ENCODE measurements at regions not wholly inside any gene's neighbourhood (a gene's known extent, or its start where the extent isn't known, plus 50 kb on each side); places are given as distances from the start of the nearest gene placed in this dataset.

GRCh38 chr2:145543856-145544255 is 1023.9 kb upstream of the ZEB2 start:
- Histone ChIP-seq H3K27me3 (ENCODE audit: control insufficient read depth, insufficient read depth, low read length) (no peaks in the 10 kb centered on the region), H3K36me3 (ENCODE audit: control insufficient read depth, insufficient read depth, low read length) (no peaks in the 10 kb centered on the region), H3K4me3 (ENCODE audit: low read depth in 2 of 2, low read length in 2 of 2) (no peak overlapping the region), H3K27ac (ENCODE audit: low read length) (no peak overlapping the region), H3K9me3 (ENCODE audit: control insufficient read depth, insufficient read depth, low read depth, low read length) (no peaks in the 10 kb centered on the region), H3K4me1 (ENCODE audit: control insufficient read depth, insufficient read depth, low read length) (no peaks in the 10 kb centered on the region)
- no peak for ATAC-seq
- ChIA-PET POLR2A (no interaction called here), CTCF (no interaction called here)
- intact Hi-C loops (cut with micrococcal nuclease; ENCODE audit: unreplicated experiment), result no loop called here
- in situ Hi-C loops (cut with HindIII; ENCODE audit: low pct_unique_long_range_greater_than_20kb, low sequenced_read_pairs), result no loop called here
- BruUV-seq (replicated peaks), result no TSS peak
- TF ChIP-seq CTCF (IDR thresholded peaks at IDR 0.05), result no peak
- no peak for TF ChIP-seq POLR2AphosphoS5 (IDR thresholded peaks at IDR 0.05; ENCODE audit: low read depth, low read length)
- TF ChIP-seq TCF7L2 (IDR thresholded peaks at IDR 0.05; ENCODE audit: low read depth, low read length), result no peak
- no peak for TF ChIP-seq SIN3A (IDR thresholded peaks at IDR 0.05; ENCODE audit: borderline replicate concordance, insufficient read depth, low read depth, low read length)
- no peak for TF ChIP-seq REST (IDR thresholded peaks at IDR 0.05; ENCODE audit: insufficient read depth in 1 of 2, low read depth in 2 of 2, low read length in 1 of 2)
- DNase-seq (ENCODE audit: low read depth, low spot score), result no peak

- H3K36me3 ChIP-seq (ENCODE audit: control insufficient read depth, insufficient read depth, low read length), result no peaks in the 10 kb centered on the region
- H3K4me3 ChIP-seq (ENCODE audit: low read depth in 2 of 2, low read length in 2 of 2), result no peak overlapping the region
- no peak for ATAC-seq
- BruUV-seq (replicated peaks), result no TSS peak
- H3K27ac ChIP-seq (ENCODE audit: low read length), result no peak overlapping the region
- H3K4me1 ChIP-seq (ENCODE audit: control insufficient read depth, insufficient read depth, low read length), result no peaks in the 10 kb centered on the region
- no peaks in the 10 kb centered on the region for H3K27me3 ChIP-seq (ENCODE audit: control insufficient read depth, insufficient read depth, low read length)
- CTCF ChIA-PET, result no interaction called here
- H3K9me3 ChIP-seq (ENCODE audit: control insufficient read depth, insufficient read depth, low read depth, low read length), result no peaks in the 10 kb centered on the region
- intact Hi-C loops (cut with micrococcal nuclease; ENCODE audit: unreplicated experiment), result no loop called here
- in situ Hi-C loops (cut with HindIII; ENCODE audit: low pct_unique_long_range_greater_than_20kb, low sequenced_read_pairs), result no loop called here
- no peak for DNase-seq (ENCODE audit: low read depth, low spot score)
- TF ChIP-seq SIN3A (IDR thresholded peaks at IDR 0.05; ENCODE audit: borderline replicate concordance, insufficient read depth, low read depth, low read length), result no peak
- TF ChIP-seq TCF7L2 (IDR thresholded peaks at IDR 0.05; ENCODE audit: low read depth, low read length), result no peak
- TF ChIP-seq POLR2AphosphoS5 (IDR thresholded peaks at IDR 0.05; ENCODE audit: low read depth, low read length), result no peak
- TF ChIP-seq CTCF (IDR thresholded peaks at IDR 0.05), result no peak
- POLR2A ChIA-PET, result no interaction called here
These were observed 1023.2 kb upstream of the ZEB2 start for GRCh38 chr2:145543155-145543554.
